MG63 (cell line): ENCODE measurements at regions not wholly inside any gene's neighbourhood (a gene's known extent, or its start where the extent isn't known, plus 50 kb on each side); places are given as distances from the start of the nearest gene placed in this dataset.
"Not testable (repeated sequence)": the region's sequence is repeated elsewhere in the genome, so short reads cannot be mapped to it uniquely, and the experiment has no call there.

Experiments used
- DNase-seq: peaks from one replicate; pipeline ENCODE4 v3.0.0-alpha.2; 2020
- H3K27me3 ChIP-seq: fragments of 250-450 bp; sonication (Bioruptor Pico); 2 replicates; pipeline ENCODE4 v1.5.1; 2020; ENCODE audit warnings: mild to moderate bottlenecking, moderate library complexity
- H3K36me3 ChIP-seq: fragments of 250-450 bp; sonication (Bioruptor Pico); 2 replicates; pipeline ENCODE4 v1.5.1; 2020; ENCODE audit warnings: mild to moderate bottlenecking, moderate library complexity
- H3K4me3 ChIP-seq: fragments of 250-450 bp; sonication (Bioruptor Pico); 2 replicates; pipeline ENCODE4 v1.5.1; 2020; ENCODE audit warnings: mild to moderate bottlenecking, moderate library complexity
- H3K9me3 ChIP-seq: fragments of 250-450 bp; sonication (Bioruptor Pico); 2 replicates; pipeline ENCODE4 v1.5.1; 2020; ENCODE audit warnings: mild to moderate bottlenecking, moderate library complexity

- not testable (repeated sequence) for DNase-seq
These were observed 61.0 kb downstream of the FOXD4L5 start for GRCh38 chr9:65223986-65224385.

GRCh38 chr9:65208834-65209233 lies 76.2 kb downstream of the FOXD4L5 start:
- not testable (repeated sequence) for H3K4me3 ChIP-seq, H3K27me3 ChIP-seq, H3K36me3 ChIP-seq, DNase-seq, H3K9me3 ChIP-seq

More at GRCh38 chr9:65223986-65224385, 61.0 kb downstream of the FOXD4L5 start:
- not testable (repeated sequence) for H3K9me3 ChIP-seq, H3K27me3 ChIP-seq, H3K36me3 ChIP-seq, H3K4me3 ChIP-seq

- not testable (repeated sequence) for H3K27me3 ChIP-seq, H3K36me3 ChIP-seq, DNase-seq, H3K9me3 ChIP-seq, H3K4me3 ChIP-seq
These were observed 77.7 kb downstream of the FOXD4L5 start for GRCh38 chr9:65207273-65207672.

GRCh38 chr9:65205853-65206252 lies 79.2 kb downstream of the FOXD4L5 start:
- not testable (repeated sequence) for H3K27me3 ChIP-seq, H3K36me3 ChIP-seq, H3K4me3 ChIP-seq, DNase-seq, H3K9me3 ChIP-seq

- H3K27me3 ChIP-seq, DNase-seq, H3K9me3 ChIP-seq, H3K4me3 ChIP-seq, H3K36me3 ChIP-seq: not testable (repeated sequence)
These were observed 89.2 kb downstream of the FOXD4L5 start for GRCh38 chr9:65195781-65196180.

- not testable (repeated sequence) for H3K36me3 ChIP-seq, H3K9me3 ChIP-seq, H3K27me3 ChIP-seq, H3K4me3 ChIP-seq
- DNase-seq: peak; percentile 0
These were observed 129.1 kb downstream of the FOXD4L5 start for GRCh38 chr9:65155937-65156336.
